GM12875 (cell line): ENCODE measurements at regions not wholly inside any gene's neighbourhood (a gene's known extent, or its start where the extent isn't known, plus 50 kb on each side); places are given as distances from the start of the nearest gene placed in this dataset.

Source experiments
- H3K4me3 ChIP-seq: one replicate; pipeline ENCODE4 v1.5.1; 2011; ENCODE audit warnings: low read depth, low read length, control low read depth
- TF ChIP-seq, protein P1 (sequence below): IDR thresholded peaks from 2 replicates; pipeline ENCODE4 v1.5.1; 2011; ENCODE audit warnings: low read depth, mild to moderate bottlenecking, control low read depth, inconsistent platforms, low read length, moderate library complexity, borderline replicate concordance; ENCODE audit not compliant: insufficient read depth

DNA sequence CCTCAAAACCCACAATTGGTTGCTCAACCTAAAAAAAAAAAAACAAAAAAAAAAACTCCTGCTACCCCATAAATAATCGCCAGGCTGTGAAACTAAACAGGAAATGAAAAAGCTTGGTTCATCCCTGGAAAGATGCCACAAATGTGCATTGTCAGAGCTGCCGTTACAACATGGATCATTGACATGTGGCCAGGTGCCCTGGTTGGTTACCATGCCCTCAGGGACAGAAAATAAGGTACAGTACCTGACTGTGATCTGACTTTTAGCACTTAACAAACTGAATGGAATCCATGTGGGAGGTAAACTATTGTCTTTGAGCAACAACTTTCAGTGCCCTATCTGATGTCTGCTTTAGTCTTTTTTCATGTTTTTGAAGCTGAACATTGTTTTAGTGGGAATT is 118.0 kb upstream of the RPL34 start:
- H3K4me3 ChIP-seq: no peak overlapping the region
- TF ChIP-seq, protein P1, sequence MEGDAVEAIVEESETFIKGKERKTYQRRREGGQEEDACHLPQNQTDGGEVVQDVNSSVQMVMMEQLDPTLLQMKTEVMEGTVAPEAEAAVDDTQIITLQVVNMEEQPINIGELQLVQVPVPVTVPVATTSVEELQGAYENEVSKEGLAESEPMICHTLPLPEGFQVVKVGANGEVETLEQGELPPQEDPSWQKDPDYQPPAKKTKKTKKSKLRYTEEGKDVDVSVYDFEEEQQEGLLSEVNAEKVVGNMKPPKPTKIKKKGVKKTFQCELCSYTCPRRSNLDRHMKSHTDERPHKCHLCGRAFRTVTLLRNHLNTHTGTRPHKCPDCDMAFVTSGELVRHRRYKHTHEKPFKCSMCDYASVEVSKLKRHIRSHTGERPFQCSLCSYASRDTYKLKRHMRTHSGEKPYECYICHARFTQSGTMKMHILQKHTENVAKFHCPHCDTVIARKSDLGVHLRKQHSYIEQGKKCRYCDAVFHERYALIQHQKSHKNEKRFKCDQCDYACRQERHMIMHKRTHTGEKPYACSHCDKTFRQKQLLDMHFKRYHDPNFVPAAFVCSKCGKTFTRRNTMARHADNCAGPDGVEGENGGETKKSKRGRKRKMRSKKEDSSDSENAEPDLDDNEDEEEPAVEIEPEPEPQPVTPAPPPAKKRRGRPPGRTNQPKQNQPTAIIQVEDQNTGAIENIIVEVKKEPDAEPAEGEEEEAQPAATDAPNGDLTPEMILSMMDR: no peak

DNA sequence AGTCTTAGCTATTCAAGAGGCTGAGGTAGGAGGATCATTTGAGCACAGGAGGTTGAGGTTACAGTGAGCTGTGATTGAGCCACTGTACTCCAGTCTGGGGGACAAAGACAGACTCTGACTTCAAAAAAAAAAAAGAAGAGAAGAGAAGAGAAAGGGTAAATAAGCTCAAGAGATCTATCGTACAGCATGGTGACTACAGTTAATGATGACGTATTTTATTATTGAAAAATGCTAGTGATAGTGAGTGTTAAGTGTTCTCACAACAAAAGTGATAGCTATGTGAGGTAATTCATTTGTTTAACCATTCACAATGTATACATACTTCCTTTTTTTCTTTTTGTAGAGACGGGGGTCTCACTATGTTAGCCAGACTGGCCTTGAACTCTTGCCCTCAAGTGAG is 121.5 kb upstream of the RPL34 start:
- H3K4me3 ChIP-seq: no peak overlapping the region
- TF ChIP-seq, protein P1: no peak

DNA sequence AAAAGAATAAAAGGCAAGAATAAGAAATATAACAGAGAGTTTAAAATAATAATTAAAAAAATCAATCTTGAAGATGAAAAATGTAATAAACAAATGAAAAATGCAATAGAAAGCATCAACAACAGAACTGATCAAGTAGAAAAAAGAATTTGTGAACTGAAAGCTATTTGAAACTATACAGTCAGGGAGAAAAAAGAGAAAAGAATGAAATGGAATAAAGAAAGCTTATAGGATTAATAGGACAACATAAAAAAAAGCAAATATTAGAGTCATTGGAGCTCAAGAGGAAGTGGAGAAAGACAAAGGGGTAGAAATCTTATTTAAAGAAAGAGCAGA is 126.8 kb upstream of the RPL34 start:
- TF ChIP-seq, protein P1: no peak
- H3K4me3 ChIP-seq: no peak overlapping the region

DNA sequence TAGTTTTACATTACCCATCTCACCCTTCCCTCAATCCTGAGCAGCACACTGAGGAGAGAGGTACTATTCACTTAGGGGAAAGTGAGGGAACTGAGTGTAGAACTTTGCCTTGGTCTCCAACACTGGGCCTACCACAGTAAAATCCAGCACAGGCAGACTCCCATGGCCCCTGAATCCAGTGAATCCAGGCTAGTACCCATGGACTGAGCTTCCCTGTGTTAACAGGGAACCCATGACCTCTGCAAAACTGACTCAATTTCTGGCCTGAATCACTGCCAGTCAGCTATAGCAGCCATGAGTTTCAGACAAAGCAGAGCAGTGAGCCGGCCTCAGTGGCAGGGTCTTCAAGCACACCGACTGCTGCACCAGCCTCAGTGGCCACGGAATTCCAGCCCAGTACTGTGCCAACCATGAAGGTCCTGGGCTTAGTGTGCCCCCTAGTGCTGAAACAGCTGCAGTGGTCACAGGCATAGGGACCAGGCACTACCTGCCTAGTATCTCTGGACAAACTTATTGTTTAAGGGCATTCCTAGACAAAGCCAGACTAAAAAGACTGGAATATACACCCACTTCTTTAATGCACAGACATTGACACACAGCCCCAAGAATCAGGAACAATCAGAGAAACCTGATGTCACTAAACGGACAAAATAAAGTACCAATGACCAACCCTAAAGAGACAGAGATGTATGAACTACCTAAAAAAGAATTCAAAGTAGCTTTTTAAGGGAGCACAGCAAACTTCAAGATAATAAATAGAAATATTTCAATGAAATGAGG is 127.4 kb upstream of the RPL34 start:
- TF ChIP-seq, protein P1: peak; percentile 79
- no peak overlapping the region for H3K4me3 ChIP-seq

DNA sequence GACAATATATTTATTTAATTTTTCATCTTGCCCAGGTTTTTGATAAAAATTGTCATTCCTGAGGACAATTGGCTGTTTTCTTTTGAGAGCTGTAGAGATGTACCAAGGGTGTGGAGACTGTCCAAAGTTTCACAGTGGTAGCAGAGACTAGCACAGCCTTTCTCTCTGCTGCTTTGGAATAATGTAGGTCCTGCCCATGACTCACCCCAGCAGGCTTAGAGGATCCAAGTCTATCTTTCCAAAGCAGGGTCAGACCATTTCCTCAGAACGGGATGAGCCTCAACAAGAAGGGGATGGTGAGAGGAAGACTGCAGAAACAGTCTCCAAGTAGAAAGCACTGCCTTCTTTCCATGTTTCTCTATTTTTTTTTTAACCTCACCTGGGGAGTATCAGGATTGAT is 131.5 kb upstream of the RPL34 start:
- H3K4me3 ChIP-seq: no peak overlapping the region
- TF ChIP-seq, protein P1: no peak

DNA sequence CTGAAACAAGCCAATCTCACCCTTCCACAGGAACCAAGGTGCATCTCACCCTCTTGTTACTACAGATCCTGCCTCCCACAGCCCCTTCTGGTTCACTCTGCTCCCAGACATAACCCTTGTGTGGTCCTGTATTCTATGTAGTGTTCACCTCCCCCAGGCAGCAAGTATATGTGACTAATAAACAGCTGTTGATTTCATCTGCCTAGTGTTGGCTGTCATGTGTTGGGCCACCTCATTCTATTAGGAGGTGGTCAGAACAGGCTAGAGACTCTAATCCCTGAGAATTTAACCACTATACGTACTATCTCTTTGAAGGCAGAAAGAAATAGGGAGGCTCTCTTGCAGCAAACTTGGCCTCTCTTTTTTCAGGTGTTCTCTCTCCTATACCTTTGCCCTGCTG is 134.3 kb upstream of the RPL34 start:
- no peak overlapping the region for H3K4me3 ChIP-seq
- TF ChIP-seq, protein P1: no peak

DNA sequence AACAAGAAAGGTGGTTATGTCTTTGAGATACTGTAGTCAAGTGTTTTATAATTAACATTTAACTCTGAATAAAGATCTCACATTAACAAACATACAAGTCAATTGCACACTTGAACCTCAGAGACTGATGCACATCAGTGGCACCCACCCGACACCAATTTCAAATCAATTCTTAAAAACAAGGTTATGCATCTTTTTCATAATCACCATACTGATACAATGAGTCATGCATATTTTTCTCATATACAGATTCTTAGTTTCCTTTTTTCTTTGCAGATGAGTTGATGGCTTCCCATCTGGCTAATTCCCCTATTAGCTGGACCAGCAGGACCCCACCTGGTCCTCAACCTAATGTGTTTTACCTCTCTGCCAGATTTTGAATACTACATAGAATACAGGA is 136.2 kb upstream of the RPL34 start:
- TF ChIP-seq, protein P1: no peak
- no peak overlapping the region for H3K4me3 ChIP-seq
